ENCODE measurements at regions not wholly inside any gene's neighbourhood (a gene's known extent, or its start where the extent isn't known, plus 50 kb on each side); places are given as distances from the start of the nearest gene placed in this dataset.
"Not testable (repeated sequence)": the region's sequence is repeated elsewhere in the genome, so short reads cannot be mapped to it uniquely, and the experiment has no call there.

DNA sequence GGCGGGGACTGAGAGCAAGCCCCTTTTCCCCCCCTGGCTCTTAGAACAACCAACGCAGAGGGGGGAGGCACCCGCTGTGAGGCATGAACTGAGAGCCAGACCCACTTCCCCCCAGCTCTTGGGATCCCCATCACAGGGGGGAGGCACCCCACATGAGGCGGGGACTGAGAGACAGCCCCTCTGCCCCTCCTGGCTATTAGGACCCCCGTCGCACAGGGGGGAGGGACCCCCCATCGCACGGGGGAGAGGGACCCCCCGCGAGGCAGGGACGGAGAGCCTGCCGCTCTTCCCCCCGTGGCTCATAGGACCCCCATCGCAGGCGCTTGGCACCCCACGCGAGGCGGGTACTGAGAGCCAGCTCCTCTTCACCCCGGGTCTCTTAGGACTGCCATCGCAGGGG, 195.8 kb upstream of the PZP start (continued):
- TF ChIP-seq, protein P1, sequence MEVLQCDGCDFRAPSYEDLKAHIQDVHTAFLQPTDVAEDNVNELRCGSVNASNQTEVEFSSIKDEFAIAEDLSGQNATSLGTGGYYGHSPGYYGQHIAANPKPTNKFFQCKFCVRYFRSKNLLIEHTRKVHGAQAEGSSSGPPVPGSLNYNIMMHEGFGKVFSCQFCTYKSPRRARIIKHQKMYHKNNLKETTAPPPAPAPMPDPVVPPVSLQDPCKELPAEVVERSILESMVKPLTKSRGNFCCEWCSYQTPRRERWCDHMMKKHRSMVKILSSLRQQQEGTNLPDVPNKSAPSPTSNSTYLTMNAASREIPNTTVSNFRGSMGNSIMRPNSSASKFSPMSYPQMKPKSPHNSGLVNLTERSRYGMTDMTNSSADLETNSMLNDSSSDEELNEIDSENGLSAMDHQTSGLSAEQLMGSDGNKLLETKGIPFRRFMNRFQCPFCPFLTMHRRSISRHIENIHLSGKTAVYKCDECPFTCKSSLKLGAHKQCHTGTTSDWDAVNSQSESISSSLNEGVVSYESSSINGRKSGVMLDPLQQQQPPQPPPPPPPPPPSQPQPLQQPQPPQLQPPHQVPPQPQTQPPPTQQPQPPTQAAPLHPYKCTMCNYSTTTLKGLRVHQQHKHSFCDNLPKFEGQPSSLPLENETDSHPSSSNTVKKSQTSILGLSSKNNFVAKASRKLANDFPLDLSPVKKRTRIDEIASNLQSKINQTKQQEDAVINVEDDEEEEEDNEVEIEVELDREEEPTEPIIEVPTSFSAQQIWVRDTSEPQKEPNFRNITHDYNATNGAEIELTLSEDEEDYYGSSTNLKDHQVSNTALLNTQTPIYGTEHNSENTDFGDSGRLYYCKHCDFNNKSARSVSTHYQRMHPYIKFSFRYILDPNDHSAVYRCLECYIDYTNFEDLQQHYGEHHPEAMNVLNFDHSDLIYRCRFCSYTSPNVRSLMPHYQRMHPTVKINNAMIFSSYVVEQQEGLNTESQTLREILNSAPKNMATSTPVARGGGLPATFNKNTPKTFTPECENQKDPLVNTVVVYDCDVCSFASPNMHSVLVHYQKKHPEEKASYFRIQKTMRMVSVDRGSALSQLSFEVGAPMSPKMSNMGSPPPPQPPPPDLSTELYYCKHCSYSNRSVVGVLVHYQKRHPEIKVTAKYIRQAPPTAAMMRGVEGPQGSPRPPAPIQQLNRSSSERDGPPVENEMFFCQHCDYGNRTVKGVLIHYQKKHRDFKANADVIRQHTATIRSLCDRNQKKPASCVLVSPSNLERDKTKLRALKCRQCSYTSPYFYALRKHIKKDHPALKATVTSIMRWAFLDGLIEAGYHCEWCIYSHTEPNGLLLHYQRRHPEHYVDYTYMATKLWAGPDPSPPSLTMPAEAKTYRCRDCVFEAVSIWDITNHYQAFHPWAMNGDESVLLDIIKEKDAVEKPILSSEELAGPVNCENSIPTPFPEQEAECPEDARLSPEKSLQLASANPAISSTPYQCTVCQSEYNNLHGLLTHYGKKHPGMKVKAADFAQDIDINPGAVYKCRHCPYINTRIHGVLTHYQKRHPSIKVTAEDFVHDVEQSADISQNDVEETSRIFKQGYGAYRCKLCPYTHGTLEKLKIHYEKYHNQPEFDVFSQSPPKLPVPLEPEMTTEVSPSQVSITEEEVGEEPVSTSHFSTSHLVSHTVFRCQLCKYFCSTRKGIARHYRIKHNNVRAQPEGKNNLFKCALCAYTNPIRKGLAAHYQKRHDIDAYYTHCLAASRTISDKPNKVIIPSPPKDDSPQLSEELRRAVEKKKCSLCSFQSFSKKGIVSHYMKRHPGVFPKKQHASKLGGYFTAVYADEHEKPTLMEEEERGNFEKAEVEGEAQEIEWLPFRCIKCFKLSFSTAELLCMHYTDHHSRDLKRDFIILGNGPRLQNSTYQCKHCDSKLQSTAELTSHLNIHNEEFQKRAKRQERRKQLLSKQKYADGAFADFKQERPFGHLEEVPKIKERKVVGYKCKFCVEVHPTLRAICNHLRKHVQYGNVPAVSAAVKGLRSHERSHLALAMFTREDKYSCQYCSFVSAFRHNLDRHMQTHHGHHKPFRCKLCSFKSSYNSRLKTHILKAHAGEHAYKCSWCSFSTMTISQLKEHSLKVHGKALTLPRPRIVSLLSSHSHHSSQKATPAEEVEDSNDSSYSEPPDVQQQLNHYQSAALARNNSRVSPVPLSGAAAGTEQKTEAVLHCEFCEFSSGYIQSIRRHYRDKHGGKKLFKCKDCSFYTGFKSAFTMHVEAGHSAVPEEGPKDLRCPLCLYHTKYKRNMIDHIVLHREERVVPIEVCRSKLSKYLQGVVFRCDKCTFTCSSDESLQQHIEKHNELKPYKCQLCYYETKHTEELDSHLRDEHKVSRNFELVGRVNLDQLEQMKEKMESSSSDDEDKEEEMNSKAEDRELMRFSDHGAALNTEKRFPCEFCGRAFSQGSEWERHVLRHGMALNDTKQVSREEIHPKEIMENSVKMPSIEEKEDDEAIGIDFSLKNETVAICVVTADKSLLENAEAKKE (CRISPR knock-in tag; IDR thresholded peaks at IDR 0.05), result no peak

DNA sequence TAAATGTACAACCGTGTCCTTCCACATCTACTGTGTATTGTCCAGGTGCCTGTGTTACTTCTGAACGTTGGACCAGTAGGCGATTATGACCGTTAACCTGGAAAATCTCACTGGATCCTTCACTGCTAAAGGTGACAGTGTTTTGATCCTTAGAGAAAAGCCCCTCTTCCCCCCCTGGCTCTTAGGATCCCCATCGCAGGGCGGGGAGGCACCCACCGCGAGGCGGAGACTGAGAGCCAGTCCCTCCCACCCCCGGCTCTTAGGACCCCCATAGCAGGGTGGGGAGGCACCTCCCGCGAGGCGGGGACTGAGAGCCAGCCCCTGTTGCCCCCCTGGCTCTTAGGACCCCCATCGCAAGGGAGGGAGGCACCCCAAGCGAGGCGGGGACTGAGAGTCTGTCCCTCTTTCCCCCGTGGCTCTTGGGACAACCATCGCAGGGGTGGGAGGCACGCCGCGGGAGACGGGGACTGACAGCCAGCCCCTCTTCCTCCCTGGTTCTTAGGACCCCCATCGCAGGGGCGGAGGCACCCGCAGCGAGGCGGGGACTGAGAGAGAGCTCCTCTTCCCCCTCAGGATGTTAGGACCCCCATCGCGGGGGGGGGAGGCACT, 194.3 kb upstream of the PZP start:
- DNase-seq (ENCODE audit: low spot score); H3K4me1 ChIP-seq (ENCODE audit: insufficient read depth); H3K4me3 ChIP-seq; H3K36me3 Mint-ChIP-seq (ENCODE audit: low read depth); H3K4me3 Mint-ChIP-seq; H3K27ac Mint-ChIP-seq; H3K9me2 ChIP-seq (ENCODE audit: insufficient read depth); H3F3A ChIP-seq (replicated peaks; ENCODE audit: low read depth); H3K9me3 Mint-ChIP-seq; H3K27ac ChIP-seq (ENCODE audit: low read depth); ATAC-seq; H3K4me1 Mint-ChIP-seq; H3K27me3 Mint-ChIP-seq (ENCODE audit: insufficient read depth, low read depth, poor library complexity); H3K4me2 ChIP-seq; H3K79me2 ChIP-seq (replicated peaks; ENCODE audit: insufficient read depth); H3K36me3 ChIP-seq (ENCODE audit: insufficient read depth); H2AFZ ChIP-seq; H4K20me1 ChIP-seq (replicated peaks; ENCODE audit: insufficient read depth); H3K27me3 ChIP-seq (ENCODE audit: insufficient read depth): not testable (repeated sequence)

DNA sequence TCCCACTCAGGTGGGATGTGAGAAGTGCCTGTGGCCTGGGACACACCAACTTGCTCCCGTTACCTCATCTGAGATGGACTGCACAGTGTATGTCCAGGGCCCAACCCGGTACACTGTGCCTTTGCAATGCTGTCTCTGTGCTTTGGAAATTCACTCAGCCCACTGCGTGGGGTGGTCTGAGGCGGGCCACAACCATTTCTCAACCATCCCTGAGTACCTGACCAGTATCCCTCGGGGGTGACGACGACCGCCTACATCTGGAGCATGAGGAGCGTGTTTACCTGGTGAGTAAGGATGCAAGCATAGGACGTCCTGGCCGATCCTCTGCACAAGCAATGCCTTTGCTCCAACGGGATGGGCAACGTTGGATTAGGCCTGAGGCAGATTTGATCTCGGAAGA, 188.2 kb upstream of the PZP start:
- H4K20me1 ChIP-seq (replicated peaks; ENCODE audit: insufficient read depth); H3K27me3 Mint-ChIP-seq (ENCODE audit: insufficient read depth, low read depth, poor library complexity); H3K27ac Mint-ChIP-seq; H3K27ac ChIP-seq (ENCODE audit: low read depth); H3K27me3 ChIP-seq (ENCODE audit: insufficient read depth); H3K4me3 Mint-ChIP-seq; H3K4me3 ChIP-seq; H3K36me3 ChIP-seq (ENCODE audit: insufficient read depth); ATAC-seq; H3K79me2 ChIP-seq (replicated peaks; ENCODE audit: insufficient read depth); H3K9me3 Mint-ChIP-seq; DNase-seq (ENCODE audit: low spot score); H3K9me2 ChIP-seq (ENCODE audit: insufficient read depth); H2AFZ ChIP-seq; H3F3A ChIP-seq (replicated peaks; ENCODE audit: low read depth); H3K4me2 ChIP-seq: not testable (repeated sequence)
- Mint-ChIP-seq H3K4me1 (peaks cover 16% of the 10 kb centered on the region), H3K36me3 (ENCODE audit: low read depth) (peaks cover 10% of the 10 kb centered on the region; the same call in 2 of the 3 replicates)
- H3K4me1 ChIP-seq (ENCODE audit: insufficient read depth), result peaks cover 10% of the 10 kb centered on the region; the same call in 1 of the 2 replicates

DNA sequence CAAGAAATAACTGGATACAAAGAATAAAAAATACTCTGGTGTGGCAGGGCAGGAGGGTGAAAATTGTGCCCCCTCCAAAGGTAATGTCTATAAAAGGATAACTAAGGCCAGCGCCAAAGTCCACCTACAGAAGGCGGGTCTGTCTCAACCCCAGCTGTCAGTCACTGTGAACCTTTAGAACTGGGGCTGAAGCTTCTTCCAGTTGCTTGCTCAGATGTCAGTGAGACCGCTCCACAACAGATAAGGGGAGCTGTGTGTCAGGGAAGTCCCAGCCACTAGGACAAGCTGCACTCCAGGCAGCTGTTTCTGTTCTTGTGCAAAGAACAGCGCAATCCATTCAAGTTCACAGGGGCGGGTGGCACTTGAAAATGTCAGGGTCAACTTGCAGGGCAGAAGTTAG, 187.0 kb upstream of the PZP start:
- not testable (repeated sequence) for DNase-seq (ENCODE audit: low spot score); H3K27me3 Mint-ChIP-seq (ENCODE audit: insufficient read depth, low read depth, poor library complexity); H3K27ac ChIP-seq (ENCODE audit: low read depth)

More for the DNA sequence above, 187.0 kb upstream of the PZP start:
- H3K27ac Mint-ChIP-seq; H3K36me3 ChIP-seq (ENCODE audit: insufficient read depth); H3K9me3 Mint-ChIP-seq; H3K27me3 ChIP-seq (ENCODE audit: insufficient read depth); H4K20me1 ChIP-seq (replicated peaks; ENCODE audit: insufficient read depth); H3K36me3 Mint-ChIP-seq (ENCODE audit: low read depth); H3K4me3 Mint-ChIP-seq; H3K4me3 ChIP-seq; H3K4me2 ChIP-seq; ATAC-seq; H3K79me2 ChIP-seq (replicated peaks; ENCODE audit: insufficient read depth); H3F3A ChIP-seq (replicated peaks; ENCODE audit: low read depth); H2AFZ ChIP-seq; H3K9me2 ChIP-seq (ENCODE audit: insufficient read depth): not testable (repeated sequence)
- peaks cover 10% of the 10 kb centered on the region; the same call in 1 of the 2 replicates for H3K4me1 ChIP-seq (ENCODE audit: insufficient read depth)
- peaks cover 19% of the 10 kb centered on the region for H3K4me1 Mint-ChIP-seq

All from GM23338 (cell line).